T follicular helper cell (primary cell): ENCODE measurements at regions not wholly inside any gene's neighbourhood (a gene's known extent, or its start where the extent isn't known, plus 50 kb on each side); places are given as distances from the start of the nearest gene placed in this dataset.

Experiments
- DNase-seq: peaks from one replicate; pipeline ENCODE4 v3.0.0-alpha.2; 2020; ENCODE audit warnings: low read depth

DNA sequence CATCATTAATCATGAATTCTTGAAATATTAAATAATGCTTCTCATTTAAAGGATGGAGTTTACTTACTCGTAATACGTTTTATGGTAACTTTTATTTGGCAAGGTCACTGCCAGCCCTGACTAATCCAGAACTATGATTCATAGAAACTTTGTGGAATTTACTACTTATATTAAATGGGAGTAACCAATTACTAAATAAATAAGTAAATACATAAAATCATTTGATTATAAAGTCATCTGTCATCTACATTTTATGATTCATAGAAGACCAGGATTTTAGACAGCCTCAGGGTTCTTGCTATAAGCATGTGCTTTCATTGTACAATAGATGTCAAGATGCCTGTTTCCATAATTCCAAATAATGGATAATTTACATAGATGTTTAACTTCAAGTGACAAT, 611.1 kb downstream of the TBC1D4 start:
- DNase-seq, result no peak

- no peak for DNase-seq
Observed at GRCh38 chr13:74869846-74870245, 612.1 kb downstream of the TBC1D4 start.

DNA sequence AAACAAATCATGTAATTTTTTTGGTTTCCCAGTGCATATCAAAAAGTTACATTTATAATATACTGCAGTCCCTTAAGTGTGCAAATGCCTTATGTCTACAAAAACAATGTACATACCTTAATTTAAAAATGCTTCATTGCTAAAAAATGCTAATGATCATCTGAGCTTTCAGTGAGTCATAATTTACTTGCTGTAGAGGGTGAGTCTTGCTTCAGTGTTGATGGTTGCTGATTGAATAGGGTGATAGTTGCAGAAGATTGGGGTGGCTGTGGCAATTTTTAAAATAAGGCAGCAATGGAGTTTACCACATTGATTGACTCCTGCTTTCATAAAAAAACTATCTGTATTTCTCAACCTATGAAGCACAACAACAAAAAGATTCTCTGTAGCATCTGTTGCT, 613.9 kb downstream of the TBC1D4 start:
- DNase-seq, result no peak

GRCh38 chr13:74867460-74867859, 614.5 kb downstream of the TBC1D4 start:
- no peak for DNase-seq

DNA sequence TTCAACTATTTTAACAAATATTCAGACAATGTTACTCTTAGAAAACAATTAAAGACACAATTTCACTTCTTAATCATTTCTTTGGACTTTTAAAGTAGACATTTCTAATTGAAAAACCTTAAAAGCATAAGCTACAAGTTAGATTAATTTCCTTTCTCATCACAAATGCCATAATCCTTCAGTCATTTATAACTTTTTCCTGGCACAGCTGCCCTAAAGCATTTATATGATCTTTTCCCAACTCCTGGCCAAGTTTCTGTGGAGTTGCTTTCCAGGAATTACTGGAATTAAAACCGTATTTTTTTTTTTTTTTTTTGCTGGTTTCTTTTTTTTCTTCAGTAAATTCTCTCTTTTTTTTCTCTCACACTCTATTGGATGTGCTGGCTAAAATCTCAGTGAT, 615.9 kb downstream of the TBC1D4 start:
- DNase-seq, result no peak

- no peak for DNase-seq
Observed at GRCh38 chr13:74865656-74866055, 616.3 kb downstream of the TBC1D4 start.

- no peak for DNase-seq
Observed at GRCh38 chr13:74860789-74861188, 621.2 kb downstream of the TBC1D4 start.

DNA sequence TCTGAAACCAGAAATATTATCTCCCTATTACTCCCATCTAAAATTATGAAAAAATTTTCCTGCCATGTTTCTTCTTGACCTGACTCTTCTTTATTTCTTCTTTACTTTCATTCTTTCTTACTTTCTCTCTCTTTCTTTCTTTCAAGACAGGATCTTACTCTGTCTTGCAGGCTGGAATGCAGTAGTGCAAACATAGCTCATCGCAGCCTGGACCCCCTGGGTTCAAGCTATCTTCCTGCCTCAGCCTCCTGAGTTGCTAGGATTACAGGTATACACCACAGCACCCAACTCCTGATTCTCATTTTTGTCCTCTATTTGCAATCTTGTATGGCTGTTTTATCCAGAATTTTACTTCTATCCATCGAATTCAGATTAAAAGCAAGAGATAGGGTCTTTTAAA, 631.1 kb downstream of the TBC1D4 start:
- no peak for DNase-seq

DNA sequence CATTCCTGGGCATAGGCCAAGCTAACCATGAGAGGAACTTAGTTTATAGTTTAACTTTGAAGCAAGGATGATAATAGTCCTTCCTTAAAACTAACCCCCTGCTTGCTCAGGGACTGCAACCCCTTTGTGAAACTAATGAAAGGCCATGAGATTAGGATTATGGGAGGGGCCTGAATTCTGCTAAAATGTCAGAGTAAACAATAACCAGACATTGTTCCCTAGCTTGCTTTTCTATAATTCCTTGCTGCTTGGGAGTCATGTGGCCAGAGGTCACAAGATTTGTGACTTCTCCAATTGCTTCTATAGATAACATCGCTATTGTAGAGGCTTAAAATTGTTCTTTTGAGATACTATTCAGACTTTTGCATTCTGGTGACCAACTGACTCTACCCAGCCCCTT, 634.0 kb downstream of the TBC1D4 start:
- no peak for DNase-seq

- no peak for DNase-seq
Observed at GRCh38 chr13:74845806-74846205, 636.2 kb downstream of the TBC1D4 start.

- DNase-seq, result no peak
Observed at GRCh38 chr13:74841651-74842050, 640.3 kb downstream of the TBC1D4 start.

DNA sequence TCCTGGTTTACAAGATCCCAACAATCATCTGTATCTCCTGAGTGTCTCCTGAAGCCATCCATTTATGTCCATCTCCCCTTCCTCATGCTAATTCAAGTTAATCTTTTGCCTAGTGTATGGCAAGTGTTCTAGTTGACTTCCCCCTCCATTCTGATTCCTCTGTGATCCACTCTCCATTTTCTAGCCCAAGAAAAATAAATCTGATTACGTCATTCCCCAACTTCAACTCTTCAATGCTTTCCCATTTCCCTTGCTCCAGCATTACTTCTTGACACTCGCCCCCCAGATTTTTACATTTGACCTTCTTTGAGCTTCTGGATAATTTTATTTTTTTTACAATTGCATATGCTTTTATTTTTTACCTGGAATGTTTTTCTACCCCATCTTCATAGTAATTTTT, 640.8 kb downstream of the TBC1D4 start:
- DNase-seq, result no peak

DNA sequence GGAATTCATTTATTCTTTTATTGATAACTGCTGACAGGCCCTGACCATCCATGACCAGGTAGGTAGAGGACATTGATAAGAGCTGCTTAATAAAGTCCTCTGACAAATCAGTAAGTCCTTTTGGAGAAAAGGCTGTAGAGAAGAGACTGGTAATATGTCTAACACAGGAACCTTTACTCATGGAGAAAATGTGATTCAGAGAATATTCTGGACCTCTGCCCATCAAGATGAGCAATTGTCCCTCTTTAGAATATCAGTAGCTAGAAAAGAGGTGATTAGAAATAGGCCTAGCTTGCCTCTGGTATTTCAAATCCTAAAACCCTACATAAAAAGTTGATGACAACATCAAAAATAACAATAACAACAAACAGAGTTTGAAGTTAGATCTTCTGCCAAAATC, 642.3 kb downstream of the TBC1D4 start:
- DNase-seq, result no peak

- DNase-seq, result no peak
Observed at GRCh38 chr13:74838096-74838495, 643.9 kb downstream of the TBC1D4 start.

DNA sequence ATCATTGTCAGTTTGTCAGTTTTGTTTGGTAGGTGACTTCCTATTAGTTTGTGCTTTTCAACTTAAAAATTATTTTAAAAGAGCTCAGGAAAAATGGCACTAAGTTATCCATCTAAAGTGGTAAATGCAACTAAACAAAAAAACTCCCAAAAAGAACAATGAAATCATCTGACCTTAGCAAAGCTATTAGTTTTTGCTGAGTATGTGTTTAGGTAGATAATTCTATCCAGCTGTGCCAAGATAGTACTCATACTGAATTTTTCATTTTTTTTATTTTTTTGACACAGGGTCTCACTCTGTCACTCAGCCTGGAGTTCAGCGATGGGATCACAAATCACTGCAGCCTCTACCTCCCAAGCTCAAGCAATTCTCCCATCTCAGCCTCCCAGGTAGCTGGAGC, 645.3 kb downstream of the TBC1D4 start:
- DNase-seq, result no peak

DNA sequence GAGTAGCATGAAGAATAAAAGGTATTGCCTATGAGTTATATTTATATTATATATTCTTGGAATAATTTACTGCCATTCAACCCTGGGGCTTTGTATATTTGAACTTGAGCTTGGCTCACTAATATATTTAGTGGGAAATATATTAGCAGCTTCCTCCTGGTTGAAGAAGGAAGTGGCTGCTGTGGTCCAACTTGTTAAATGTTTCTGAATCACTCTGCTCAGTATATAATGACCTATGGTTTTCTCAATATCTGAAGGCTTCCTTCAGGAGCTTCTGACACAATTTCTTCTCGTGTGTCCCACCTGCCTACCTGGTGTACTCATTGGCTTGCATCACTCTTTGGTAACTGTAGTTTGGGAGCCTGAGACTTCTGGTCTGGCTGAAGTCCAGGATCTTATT, 646.4 kb downstream of the TBC1D4 start:
- DNase-seq, result no peak

GRCh38 chr13:74825938-74826246, 656.1 kb downstream of the TBC1D4 start:
- DNase-seq, result no peak

- DNase-seq, result no peak
Observed at GRCh38 chr13:74825152-74825937, 656.6 kb downstream of the TBC1D4 start.

GRCh38 chr13:74820809-74821208, 661.2 kb downstream of the TBC1D4 start:
- no peak for DNase-seq

- DNase-seq, result no peak
Observed at GRCh38 chr13:74819549-74819948, 662.4 kb downstream of the TBC1D4 start.

- no peak for DNase-seq
Observed at GRCh38 chr13:74816737-74817136, 665.2 kb downstream of the TBC1D4 start.

DNA sequence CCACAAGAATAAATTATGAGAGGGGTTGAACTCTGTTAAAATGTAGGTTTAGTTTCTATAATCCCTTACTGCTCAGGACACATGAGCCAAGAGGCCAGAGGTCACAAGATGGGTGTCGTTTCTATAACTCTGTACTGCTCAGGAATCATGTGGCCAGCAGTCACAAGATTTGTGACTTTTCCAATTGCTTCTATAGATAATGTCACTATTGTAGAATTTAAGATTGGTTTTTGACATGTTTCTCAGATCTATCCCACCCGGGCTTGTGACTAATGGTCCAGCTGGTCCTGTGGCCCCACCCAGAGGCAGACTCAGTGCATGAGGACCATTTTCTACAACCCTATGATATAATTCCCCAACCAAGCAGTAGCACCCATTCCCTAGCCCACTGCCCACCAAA, 662.0 kb upstream of the KLF12 start:
- DNase-seq, result no peak

DNA sequence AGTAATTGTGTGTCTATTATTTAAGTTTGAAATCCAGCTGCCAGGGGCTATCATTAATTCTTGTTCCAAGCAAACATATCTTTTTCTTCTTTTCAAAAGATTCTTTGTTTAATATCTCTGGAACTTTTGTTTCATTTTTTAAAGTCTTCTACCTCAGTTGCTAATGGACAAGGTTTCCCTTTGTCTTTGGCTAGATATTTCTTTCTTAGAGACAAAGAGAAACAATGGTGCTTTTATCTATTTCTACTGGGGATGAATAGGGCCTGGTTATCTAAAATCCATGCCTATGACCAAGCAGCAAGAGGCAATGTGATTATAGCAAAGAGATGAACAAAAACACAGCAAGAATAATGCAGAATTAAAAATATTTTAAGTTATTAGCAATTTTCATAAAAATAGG, 661.3 kb upstream of the KLF12 start:
- no peak for DNase-seq

DNA sequence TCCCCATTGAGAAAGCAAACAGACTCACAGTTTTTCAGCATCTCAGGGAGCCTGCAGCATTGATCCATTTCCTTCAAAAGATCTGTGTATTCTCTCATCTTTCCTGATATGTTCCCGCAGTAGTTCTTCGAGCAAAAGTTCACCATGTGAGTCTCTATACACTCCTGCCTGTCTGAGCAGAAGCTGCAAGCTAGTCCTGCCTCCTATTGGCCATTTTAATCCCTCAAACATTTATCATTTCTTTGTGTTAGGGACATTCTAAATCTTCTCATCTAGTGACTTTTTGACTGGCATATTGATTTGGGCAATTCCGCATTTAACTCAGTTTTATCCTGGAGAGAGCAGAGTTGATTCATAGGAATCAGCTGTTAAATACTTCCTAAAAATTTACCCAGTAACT, 660.4 kb upstream of the KLF12 start:
- no peak for DNase-seq

DNA sequence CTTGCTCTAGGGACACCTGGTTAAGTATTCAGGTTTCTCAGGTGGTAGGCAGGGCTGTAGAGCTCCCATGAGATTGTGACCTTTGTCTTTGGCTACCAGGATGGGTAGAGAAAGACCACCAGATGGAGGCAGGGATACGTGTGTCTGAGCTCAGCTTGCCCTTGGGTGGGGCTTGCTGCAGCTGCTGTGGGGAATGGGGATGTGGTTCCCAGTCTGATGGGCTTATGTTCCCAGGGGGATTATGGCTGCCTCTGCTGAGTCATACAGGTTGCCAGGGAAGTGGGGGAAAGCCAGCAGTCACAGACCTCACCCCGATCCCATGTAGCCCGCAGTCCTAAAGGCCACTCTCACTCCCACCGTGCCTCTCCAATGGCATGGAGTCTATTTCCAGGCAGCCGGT, 659.9 kb upstream of the KLF12 start:
- no peak for DNase-seq
